IMR-90 (cell line): ENCODE measurements at regions not wholly inside any gene's neighbourhood (a gene's known extent, or its start where the extent isn't known, plus 50 kb on each side); places are given as distances from the start of the nearest gene placed in this dataset.

ENCODE experiments used
- ATAC-seq: fragments of 200-7000 bp; cut with Tn5 transposase; 2 replicates; pipeline ENCODE4 v1.9.1; 2020; ENCODE audit warnings: low read depth, mild to moderate bottlenecking, moderate library complexity
- BruUV-seq: library from RNA; stranded (reverse); fragments of 400-500 nt; replicated peaks from 2 replicates; lab custom pipeline; 2021; lab: Mats Ljungman, UMichigan
- CTCF ChIA-PET: fragments of 300-600 bp; formaldehyde crosslinking; extraction: SDS; loops from one replicate; lab custom pipeline; 2021; ENCODE audit warnings: antibody characterized with exemption; lab: Yijun Ruan, JAX
- POLR2A ChIA-PET: fragments of 300-600 bp; sonication (Branson Sonifier 250); formaldehyde crosslinking; loops from one replicate; lab custom pipeline; 2022; ENCODE audit warnings: antibody characterized with exemption; ENCODE audit not compliant: unreplicated experiment; lab: Charles Lee
- DNase-seq: peaks from one replicate; pipeline ENCODE4 v3.0.0; 2013
- H2AFZ ChIP-seq: replicated peaks from 2 replicates; pipeline ENCODE3; 2013; ENCODE audit warnings: low read length, mild to moderate bottlenecking; ENCODE audit not compliant: poor library complexity
- H2AK5ac ChIP-seq: 2 replicates; pipeline ENCODE4 v1.6.1; 2013; ENCODE audit warnings: low read depth, low read length, inconsistent platforms
- H2AK9ac ChIP-seq: replicated peaks from 2 replicates; pipeline ENCODE3; 2013; ENCODE audit warnings: mild to moderate bottlenecking, low read depth, low read length, moderate library complexity; ENCODE audit not compliant: poor library complexity
- H2BK120ac ChIP-seq: 2 replicates; pipeline ENCODE4 v1.6.1; 2013; ENCODE audit warnings: low read depth, low read length, inconsistent platforms
- H2BK15ac ChIP-seq: 3 replicates; pipeline ENCODE4 v1.6.1; 2013; ENCODE audit warnings: low read depth, low read length, inconsistent platforms
- H2BK20ac ChIP-seq: 2 replicates; pipeline ENCODE4 v1.6.1; 2013; ENCODE audit warnings: low read depth, mild to moderate bottlenecking, inconsistent platforms, low read length, moderate library complexity
- H2BK5ac ChIP-seq: 2 replicates; pipeline ENCODE4 v1.6.1; 2013; ENCODE audit warnings: mild to moderate bottlenecking, low read depth, low read length, inconsistent platforms; ENCODE audit not compliant: poor library complexity, severe bottlenecking
- H3K14ac ChIP-seq: replicated peaks from 2 replicates; pipeline ENCODE4 v1.6.1; 2013; ENCODE audit warnings: low read depth, low read length, inconsistent platforms
- H3K18ac ChIP-seq: 2 replicates; pipeline ENCODE4 v1.6.1; 2013; ENCODE audit warnings: low read depth, low read length, control low read depth
- H3K23ac ChIP-seq: 2 replicates; pipeline ENCODE4 v1.6.1; 2013; ENCODE audit warnings: low read depth, low read length, inconsistent platforms
- H3K27ac ChIP-seq: 2 replicates; pipeline ENCODE4 v1.5.1; 2013; ENCODE audit warnings: mild to moderate bottlenecking, control low read depth, low read length; ENCODE audit not compliant: insufficient read depth
- H3K27me3 ChIP-seq: 2 replicates; pipeline ENCODE4 v1.6.1; 2013; ENCODE audit warnings: low read length; ENCODE audit not compliant: control insufficient read depth, insufficient read depth
- H3K36me3 ChIP-seq: 2 replicates; pipeline ENCODE4 v1.6.1; 2013; ENCODE audit warnings: low read length, mixed read lengths; ENCODE audit not compliant: control insufficient read depth, insufficient read depth
- H3K4ac ChIP-seq: 2 replicates; pipeline ENCODE4 v1.6.1; 2013; ENCODE audit warnings: low read depth, low read length, inconsistent platforms
- H3K4me1 ChIP-seq: 2 replicates; pipeline ENCODE4 v1.6.1; 2013; ENCODE audit warnings: low read length, mixed read lengths; ENCODE audit not compliant: control insufficient read depth, insufficient read depth
- H3K4me2 ChIP-seq: 2 replicates; pipeline ENCODE4 v1.6.1; 2013; ENCODE audit warnings: low read depth, mild to moderate bottlenecking, control low read depth, low read length, moderate library complexity
- H3K4me3 ChIP-seq: 2 replicates; pipeline ENCODE4 v1.5.1; 2013; ENCODE audit warnings: low read depth, mild to moderate bottlenecking, control low read depth, low read length, moderate library complexity; ENCODE audit not compliant: insufficient read depth
- H3K56ac ChIP-seq: 2 replicates; pipeline ENCODE4 v1.6.1; 2013; ENCODE audit warnings: low read length, inconsistent platforms; ENCODE audit not compliant: insufficient read depth; ENCODE audit errors: extremely low read depth
- H3K79me1 ChIP-seq, 2 experiments: 2 replicates each; pipeline ENCODE4 v1.6.1; 2013; ENCODE audit warnings: low read length in 2 of 2, inconsistent platforms in 1 of 2, low read depth in 1 of 2
- H3K9ac ChIP-seq: 2 replicates; pipeline ENCODE4 v1.6.1; 2013; ENCODE audit warnings: low read depth, low read length, control low read depth
- H3K9me1 ChIP-seq: 2 replicates; pipeline ENCODE4 v1.6.1; 2013; ENCODE audit warnings: low read length, inconsistent platforms; ENCODE audit not compliant: insufficient read depth
- H3K9me3 ChIP-seq: 2 replicates; pipeline ENCODE4 v1.6.1; 2013; ENCODE audit warnings: low read length; ENCODE audit not compliant: control insufficient read depth, insufficient read depth
- H4K20me1 ChIP-seq: 2 replicates; pipeline ENCODE4 v1.6.1; 2013; ENCODE audit warnings: low read length, inconsistent platforms; ENCODE audit not compliant: insufficient read depth
- H4K5ac ChIP-seq: 2 replicates; pipeline ENCODE4 v1.6.1; 2013; ENCODE audit warnings: mild to moderate bottlenecking, low read depth, low read length, control low read depth
- H4K8ac ChIP-seq, 2 experiments: 2 replicates each; pipeline ENCODE4 v1.6.1; 2013; ENCODE audit warnings: low read depth in 2 of 2, low read length in 2 of 2, control low read depth in 1 of 2, inconsistent platforms in 1 of 2
- H4K91ac ChIP-seq: 2 replicates; pipeline ENCODE4 v1.6.1; 2013; ENCODE audit warnings: low read depth, low read length, inconsistent platforms; ENCODE audit not compliant: insufficient read depth
- BHLHE40 ChIP-seq: fragments of 150-350 bp; IDR thresholded peaks from 2 replicates; pipeline ENCODE4 v1.6.1; 2016; ENCODE audit warnings: mild to moderate bottlenecking, low read depth, low read length
- CEBPB ChIP-seq: IDR thresholded peaks from 2 replicates; pipeline ENCODE4 v1.6.1; 2012; ENCODE audit warnings: low read depth, low read length, improper control_type of control experiment
- CHD1 ChIP-seq: IDR thresholded peaks from 2 replicates; pipeline ENCODE4 v1.6.1; 2012; ENCODE audit warnings: low read depth, low read length, improper control_type of control experiment
- CTCF ChIP-seq: conservative IDR thresholded peaks from 2 replicates; pipeline ENCODE4 v1.5.1; 2012; ENCODE audit warnings: mild to moderate bottlenecking, low read depth, low read length, improper control_type of control experiment
- ELK1 ChIP-seq: fragments of 150-350 bp; IDR thresholded peaks from 2 replicates; pipeline ENCODE4 v1.6.1; 2016; ENCODE audit warnings: low read depth, mild to moderate bottlenecking, low read length, moderate library complexity, borderline replicate concordance
- FOS ChIP-seq: fragments of 150-350 bp; IDR thresholded peaks from 2 replicates; pipeline ENCODE4 v1.6.1; 2016; ENCODE audit warnings: low read depth, low read length
- MAFK ChIP-seq: IDR thresholded peaks from 2 replicates; pipeline ENCODE4 v1.6.1; 2012; ENCODE audit warnings: low read depth, low read length, improper control_type of control experiment
- MAZ ChIP-seq: IDR thresholded peaks from 2 replicates; pipeline ENCODE4 v1.6.1; 2012; ENCODE audit warnings: low read depth, mild to moderate bottlenecking, low read length, improper control_type of control experiment, moderate library complexity, borderline replicate concordance
- MXI1 ChIP-seq: IDR thresholded peaks from 2 replicates; pipeline ENCODE4 v1.6.1; 2012; ENCODE audit warnings: low read depth, mild to moderate bottlenecking, low read length, moderate library complexity, borderline replicate concordance
- NFE2L2 ChIP-seq: fragments of 150-350 bp; IDR thresholded peaks from 2 replicates; pipeline ENCODE4 v1.6.1; 2016; ENCODE audit warnings: low read depth, mild to moderate bottlenecking, low read length
- POLR2A ChIP-seq: IDR thresholded peaks from 2 replicates; pipeline ENCODE4 v1.6.1; 2012; ENCODE audit warnings: mild to moderate bottlenecking, low read depth, low read length
- RAD21 ChIP-seq: IDR thresholded peaks from 2 replicates; pipeline ENCODE4 v1.6.1; 2012; ENCODE audit warnings: low read length, improper control_type of control experiment
- RCOR1 ChIP-seq: IDR thresholded peaks from 2 replicates; pipeline ENCODE4 v1.6.1; 2012; ENCODE audit warnings: mild to moderate bottlenecking, low read length, improper control_type of control experiment; ENCODE audit not compliant: insufficient replicate concordance
- RFX5 ChIP-seq: IDR thresholded peaks from 2 replicates; pipeline ENCODE4 v1.8.0; 2012; ENCODE audit warnings: low read depth, mild to moderate bottlenecking, low read length, moderate library complexity
- SMC3 ChIP-seq: fragments of 150-350 bp; IDR thresholded peaks from 2 replicates; pipeline ENCODE4 v1.6.1; 2016; ENCODE audit warnings: low read depth, mild to moderate bottlenecking, antibody characterized with exemption, low read length, moderate library complexity
- USF2 ChIP-seq: fragments of 150-350 bp; IDR thresholded peaks from 2 replicates; pipeline ENCODE4 v1.6.1; 2017; ENCODE audit warnings: mild to moderate bottlenecking, antibody characterized with exemption, low read length, low read depth
- dilution Hi-C: fragments of 300-500 bp; cut with HindIII; formaldehyde crosslinking; loops from one replicate; pipeline ENCODE4 v1.14.3; 2018; ENCODE audit warnings: low sequenced_read_pairs; ENCODE audit not compliant: unreplicated experiment
- in situ Hi-C: fragments of 300-500 bp; cut with MboI; formaldehyde crosslinking; loops from 3 replicates; pipeline ENCODE4 v1.14.3; 2019; ENCODE audit warnings: low sequenced_read_pairs, inconsistent platforms, mixed read lengths
- intact Hi-C: fragments of 100-400 bp; cut with micrococcal nuclease; formaldehyde crosslinking; loops from 2 replicates; pipeline ENCODE4 v1.10.0; 2022

GRCh38 chr20:6668546-6668945, 98.9 kb upstream of the BMP2 start:
- no peak for ATAC-seq

More at GRCh38 chr20:6668546-6668945, 98.9 kb upstream of the BMP2 start:
- BruUV-seq: no TSS peak
- dilution Hi-C loops: no loop called here
- no peak overlapping the region for H3K4me2 ChIP-seq
- no peak overlapping the region for H2AFZ ChIP-seq
- no peak overlapping the region for H3K23ac ChIP-seq
- no peaks in the 10 kb centered on the region for H3K79me1 ChIP-seq
- intact Hi-C loops: no loop called here
- H3K4ac ChIP-seq: no peak overlapping the region
- CTCF ChIA-PET: no interaction called here
- H3K14ac ChIP-seq: no peak overlapping the region
- POLR2A ChIA-PET: no interaction called here
- H3K18ac ChIP-seq: no peak overlapping the region
- H4K5ac ChIP-seq: no peak overlapping the region
- in situ Hi-C loops: no loop called here
- no peaks in the 10 kb centered on the region for H4K20me1 ChIP-seq
- no peak overlapping the region for H4K8ac ChIP-seq
- DNase-seq: no peak
- no peak for TF ChIP-seq RFX5
- no peak for TF ChIP-seq MAZ
- TF ChIP-seq CEBPB: no peak
- no peak for TF ChIP-seq USF2
- TF ChIP-seq MXI1: no peak
- no peak for TF ChIP-seq CHD1
- no peak for TF ChIP-seq SMC3
- no peak for TF ChIP-seq MAFK
- no peak for TF ChIP-seq BHLHE40
- TF ChIP-seq ELK1: no peak
- no peak for TF ChIP-seq RCOR1
- TF ChIP-seq NFE2L2: no peak
- no peak for TF ChIP-seq POLR2A
- TF ChIP-seq FOS: no peak
- TF ChIP-seq RAD21: no peak
- no peak for TF ChIP-seq CTCF
- no peak overlapping the region for H3K27ac ChIP-seq
- H3K4me1 ChIP-seq: no peaks in the 10 kb centered on the region
- no peaks in the 10 kb centered on the region for H3K9me1 ChIP-seq
- no peak overlapping the region for H2AK9ac ChIP-seq
- H2AK5ac ChIP-seq: no peak overlapping the region
- no peak overlapping the region for H2BK120ac ChIP-seq
- H3K4me3 ChIP-seq: no peak overlapping the region
- H3K9ac ChIP-seq: no peak overlapping the region
- H2BK5ac ChIP-seq: no peak overlapping the region
- H3K36me3 ChIP-seq: no peaks in the 10 kb centered on the region
- no peak overlapping the region for H2BK20ac ChIP-seq
- no peak overlapping the region for H4K91ac ChIP-seq
- no peaks in the 10 kb centered on the region for H3K27me3 ChIP-seq
- H3K9me3 ChIP-seq: peaks cover 4% of the 10 kb centered on the region; the same call in 1 of the 2 replicates
- no peak overlapping the region for H2BK15ac ChIP-seq
- H3K56ac ChIP-seq: no peak overlapping the region
